ENCODE measurements at regions not wholly inside any gene's neighbourhood (a gene's known extent, or its start where the extent isn't known, plus 50 kb on each side); places are given as distances from the start of the nearest gene placed in this dataset.
"Not testable (repeated sequence)": the region's sequence is repeated elsewhere in the genome, so short reads cannot be mapped to it uniquely, and the experiment has no call there.

DNA sequence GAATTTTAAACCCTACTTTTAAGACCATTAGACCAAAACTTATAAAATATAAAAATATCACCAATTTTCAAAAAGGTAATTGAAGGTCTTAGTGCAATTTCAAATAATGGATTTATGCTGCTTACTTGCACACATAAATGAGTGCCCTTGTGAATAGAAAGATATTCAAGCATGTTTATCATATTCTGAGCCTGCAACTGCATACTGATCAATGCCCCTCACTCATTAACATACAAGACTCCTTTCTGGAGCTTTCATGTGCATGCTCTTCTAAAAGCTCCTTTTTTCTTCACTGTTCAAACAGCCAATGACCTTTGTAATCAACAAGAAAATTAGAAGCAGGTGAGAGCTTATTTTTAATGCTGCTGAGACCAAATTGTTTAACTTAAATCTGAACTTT lies 1139.3 kb downstream of the HACE1 start:
- DNase-seq: no peak

- DNase-seq: no peak
These were observed 1140.2 kb downstream of the HACE1 start for GRCh38 chr6:103719545-103719944.

DNA sequence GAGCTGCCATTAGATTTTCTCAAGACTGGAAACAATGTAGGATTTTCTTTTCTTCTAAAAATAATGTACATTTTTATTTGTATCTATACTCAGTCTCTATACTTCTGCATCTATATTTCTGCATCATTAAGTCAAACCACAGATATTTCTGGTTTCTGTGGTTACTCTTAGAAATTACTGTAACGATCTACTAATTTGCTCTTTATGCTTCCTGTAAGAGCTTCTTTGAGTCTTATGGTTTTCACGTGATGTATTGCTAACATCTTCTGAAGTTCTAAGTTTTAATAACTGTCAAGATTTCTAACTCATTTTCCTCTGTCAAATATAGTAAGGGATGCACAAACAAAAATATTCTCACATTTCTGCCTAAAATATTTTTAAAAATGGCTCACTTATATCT lies 1144.5 kb downstream of the HACE1 start:
- no peak for DNase-seq

- not testable (repeated sequence) for DNase-seq
These were observed 1150.5 kb downstream of the HACE1 start for GRCh38 chr6:103709236-103709635.

GRCh38 chr6:103707596-103708325 lies 1152.0 kb downstream of the HACE1 start:
- DNase-seq: no peak

- DNase-seq: no peak
These were observed 1160.0 kb downstream of the HACE1 start for GRCh38 chr6:103699769-103700168.

GRCh38 chr6:103687430-103687829 lies 1172.3 kb downstream of the HACE1 start:
- no peak for DNase-seq

DNA sequence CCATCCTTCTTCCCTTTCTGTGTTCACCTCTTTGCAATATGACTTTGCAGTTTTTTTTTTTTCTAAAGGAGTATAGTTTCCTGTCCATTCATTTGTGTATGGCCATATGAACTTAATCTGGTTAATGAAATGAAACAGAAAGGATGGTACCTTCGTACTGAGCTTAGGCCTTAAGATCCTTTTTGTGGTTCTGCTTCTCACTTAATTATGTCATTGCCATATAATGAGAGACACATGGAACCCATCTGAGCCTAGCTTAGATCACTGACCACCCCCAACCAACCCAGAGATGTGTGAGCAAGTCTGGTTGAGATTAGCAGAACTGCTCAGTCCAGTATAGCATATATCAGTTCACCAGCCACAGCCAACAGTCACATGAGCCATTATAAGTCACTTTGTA lies 1179.6 kb downstream of the HACE1 start:
- no peak for DNase-seq

GRCh38 chr6:103677290-103677689 lies 1182.4 kb downstream of the HACE1 start:
- DNase-seq: peak in 1 of 4 experiments; percentile 1

DNA sequence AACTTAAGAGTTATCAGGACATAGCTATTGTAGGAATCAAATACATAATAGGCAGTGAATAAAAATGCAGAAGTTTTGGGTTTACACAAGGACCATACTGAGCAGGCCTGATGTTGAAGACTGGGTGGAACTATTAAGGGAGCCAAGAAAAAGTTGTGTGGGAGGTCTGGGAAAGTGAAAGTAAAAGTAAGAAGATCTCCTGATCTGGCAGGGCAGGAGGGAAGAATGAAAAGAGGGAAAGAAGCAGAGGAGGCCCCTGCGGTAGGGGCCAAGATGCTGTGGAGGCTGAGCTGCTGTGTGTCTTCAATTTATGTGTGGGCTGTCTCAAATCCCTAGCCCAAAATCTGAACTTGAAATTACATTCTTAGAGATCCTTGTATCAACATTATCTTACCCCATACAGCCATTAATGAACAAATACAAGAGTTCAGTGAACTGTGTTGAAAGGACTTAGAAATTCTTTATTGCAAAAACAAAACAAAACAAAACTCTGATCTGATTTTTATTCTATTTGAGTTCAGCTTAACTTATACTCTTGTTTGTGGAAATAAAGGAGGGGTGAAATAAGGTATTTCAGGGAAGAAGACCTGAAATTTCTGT lies 1183.8 kb downstream of the HACE1 start:
- DNase-seq: no peak

DNA sequence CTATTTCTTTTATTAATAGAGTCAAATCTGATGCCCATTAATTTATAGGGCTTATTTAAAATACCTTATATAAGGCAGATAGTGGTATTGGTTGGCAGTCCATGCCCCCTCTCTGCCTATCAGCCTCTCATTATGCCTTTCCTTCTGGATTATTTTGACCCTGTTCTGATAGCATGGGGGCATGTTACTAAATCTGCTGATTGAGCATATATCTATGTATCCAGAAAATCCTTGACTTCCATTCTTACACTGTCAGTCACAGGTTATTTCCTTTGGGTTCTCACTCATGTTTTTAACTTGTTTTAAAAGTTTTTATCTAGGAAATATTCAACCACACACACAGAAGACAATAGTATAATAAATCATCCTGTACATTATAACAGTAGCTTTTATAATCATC lies 1184.9 kb downstream of the HACE1 start:
- no peak for DNase-seq

GRCh38 chr6:103672169-103672568 lies 1187.5 kb downstream of the HACE1 start:
- no peak for DNase-seq

GRCh38 chr6:103629613-103630012 lies 1230.1 kb downstream of the HACE1 start:
- no peak for DNase-seq

DNA sequence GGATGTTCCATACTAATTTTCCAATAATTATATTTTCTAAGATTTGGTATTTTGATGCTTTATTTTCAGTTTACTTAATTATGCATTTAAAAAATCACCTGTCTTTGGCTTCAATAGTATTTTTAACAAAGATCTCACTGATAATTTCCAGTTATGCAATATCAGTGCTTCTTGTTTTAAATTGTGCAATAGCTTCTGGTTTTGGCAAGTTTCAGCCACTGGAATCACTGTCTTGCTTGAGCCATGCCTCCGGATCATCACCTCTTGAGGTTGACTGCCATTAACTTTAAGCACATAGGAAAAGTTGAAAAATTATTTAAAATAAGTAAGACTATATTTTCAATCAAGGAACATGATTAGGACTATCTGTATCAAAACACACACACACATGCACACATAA lies 1242.1 kb downstream of the HACE1 start:
- no peak for DNase-seq

DNA sequence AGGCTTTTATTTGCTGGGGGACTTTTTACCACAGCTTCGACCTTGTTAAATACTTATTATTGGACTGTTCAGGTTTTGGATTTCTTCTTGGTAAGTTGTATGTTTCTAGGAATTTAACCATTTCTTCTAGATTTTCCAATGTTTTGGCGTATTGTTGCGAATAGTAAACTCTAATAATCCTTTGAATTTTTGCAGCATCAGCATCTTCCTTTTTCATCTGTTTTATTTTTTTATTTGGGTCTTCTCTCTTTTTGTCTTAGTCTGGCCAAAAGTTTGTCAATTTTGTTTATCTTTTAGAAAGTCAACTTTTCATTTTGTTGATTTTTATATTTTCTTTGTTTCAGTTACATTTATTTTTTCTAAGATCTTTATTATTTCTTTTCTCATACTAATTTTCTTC lies 1272.0 kb downstream of the HACE1 start:
- no peak for DNase-seq

DNA sequence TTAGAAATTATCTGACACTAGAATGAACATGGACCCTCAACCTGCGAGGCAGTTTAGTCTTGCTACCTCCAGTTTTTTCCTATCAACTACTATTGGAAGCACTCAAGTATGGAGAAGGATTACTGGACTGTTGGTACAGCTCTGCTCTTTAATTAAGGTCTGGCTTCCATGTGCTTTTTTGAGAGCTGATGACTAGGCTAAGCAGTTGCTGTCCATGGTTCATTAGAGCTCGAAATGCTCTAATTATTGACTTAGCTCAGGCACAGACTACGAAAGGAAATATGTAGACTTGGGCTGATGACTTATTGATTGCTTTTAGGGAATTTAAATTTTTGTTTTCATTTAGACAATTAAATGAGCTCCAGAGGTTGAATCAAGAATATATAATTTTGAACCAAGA lies 1281.6 kb downstream of the HACE1 start:
- no peak for DNase-seq

DNA sequence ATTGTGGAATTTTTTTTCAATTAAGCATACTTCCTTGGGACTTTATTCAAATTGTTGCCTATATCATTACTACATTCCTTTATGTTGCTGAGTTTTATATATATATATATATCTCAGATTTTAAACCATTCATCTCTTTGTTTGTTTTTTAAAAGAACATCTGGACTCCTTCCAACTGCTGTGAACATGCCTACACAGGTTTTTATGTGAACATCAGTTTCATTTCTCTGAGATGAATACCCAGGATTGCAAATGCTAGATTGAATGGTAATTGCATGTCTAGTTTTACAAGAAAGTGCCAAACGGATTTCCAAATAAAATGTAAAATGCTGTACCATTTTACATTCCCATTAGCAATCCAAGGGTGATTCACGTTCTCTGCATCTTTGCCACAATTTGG lies 1289.3 kb downstream of the HACE1 start:
- no peak for DNase-seq

GRCh38 chr6:103554911-103555310 lies 1304.8 kb downstream of the HACE1 start:
- DNase-seq: no peak

DNA sequence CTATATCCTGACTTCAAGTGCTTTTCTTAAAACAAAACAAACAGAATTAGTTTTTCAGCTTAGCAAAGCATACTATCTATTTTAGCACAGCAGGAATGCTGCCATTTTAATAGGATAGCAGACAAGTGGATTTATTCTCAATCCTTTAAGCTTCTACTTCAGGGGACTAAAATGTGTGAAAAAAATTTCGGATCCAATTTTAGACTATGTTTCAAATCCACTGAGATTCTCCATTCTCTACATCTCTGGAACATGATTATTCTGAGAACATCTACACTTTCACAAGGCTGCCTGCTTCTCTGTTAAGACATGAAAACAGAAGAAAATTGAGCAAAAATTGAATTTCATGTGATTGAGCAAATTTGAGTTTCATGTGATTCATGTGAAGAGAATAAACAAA lies 1321.3 kb downstream of the HACE1 start:
- no peak for DNase-seq

DNA sequence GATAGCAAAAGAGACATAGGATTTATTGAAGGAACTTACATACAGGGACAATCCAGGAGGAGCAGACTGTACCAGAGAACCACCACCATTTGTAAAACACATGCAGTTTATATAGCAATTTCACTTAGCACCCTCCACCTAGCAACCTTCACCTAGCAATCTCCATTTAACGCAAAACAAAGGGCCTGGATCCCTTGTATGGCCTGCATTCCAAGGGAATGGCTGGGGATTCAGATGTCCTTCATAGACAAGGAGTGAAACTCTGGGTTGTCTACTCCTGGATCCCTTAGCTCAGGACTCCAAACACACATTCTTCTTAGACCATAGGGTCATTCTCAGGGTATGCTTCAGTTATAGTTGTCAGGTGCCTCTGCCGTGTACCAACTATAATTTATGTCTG lies 1324.9 kb downstream of the HACE1 start:
- DNase-seq: no peak

GRCh38 chr6:103534095-103534494 lies 1325.6 kb downstream of the HACE1 start:
- no peak for DNase-seq

- DNase-seq: no peak
These were observed 1337.7 kb downstream of the HACE1 start for GRCh38 chr6:103522045-103522444.

- DNase-seq: no peak
These were observed 1343.4 kb downstream of the HACE1 start for GRCh38 chr6:103516336-103516735.

- no peak for DNase-seq
These were observed 1352.7 kb downstream of the HACE1 start for GRCh38 chr6:103507052-103507451.

GRCh38 chr6:103505155-103505518 lies 1354.6 kb downstream of the HACE1 start:
- no peak for DNase-seq

All from activated CD4-positive, CD25-positive, alpha-beta regulatory T cell (primary cell).